Neuronal stem cell (in vitro differentiated cells): ENCODE measurements at regions not wholly inside any gene's neighbourhood (a gene's known extent, or its start where the extent isn't known, plus 50 kb on each side); places are given as distances from the start of the nearest gene placed in this dataset.

Experiments
- DNase-seq: peaks from one replicate; pipeline ENCODE4 v3.0.0-alpha.2; 2013; ENCODE audit warnings: low spot score
- H2AFZ ChIP-seq: one replicate; pipeline ENCODE4 v1.6.1; 2013; ENCODE audit warnings: mild to moderate bottlenecking, low read length, inconsistent platforms
- H2AK5ac ChIP-seq: 2 replicates; pipeline ENCODE4 v1.6.1; 2013; ENCODE audit warnings: low read depth, mild to moderate bottlenecking, inconsistent platforms, low read length, moderate library complexity, mixed read lengths
- H2BK120ac ChIP-seq: 2 replicates; pipeline ENCODE4 v1.6.1; 2013; ENCODE audit warnings: low read depth, mild to moderate bottlenecking, inconsistent platforms, low read length, moderate library complexity, mixed read lengths
- H2BK12ac ChIP-seq: one replicate; pipeline ENCODE4 v1.6.1; 2013; ENCODE audit warnings: low read length, inconsistent platforms
- H2BK15ac ChIP-seq: 2 replicates; pipeline ENCODE4 v1.6.1; 2013; ENCODE audit warnings: mild to moderate bottlenecking, low read length, inconsistent platforms, mixed read lengths
- H2BK5ac ChIP-seq: one replicate; pipeline ENCODE4 v1.6.1; 2013; ENCODE audit warnings: inconsistent platforms, mild to moderate bottlenecking, low read length, moderate library complexity
- H3K14ac ChIP-seq: one replicate; pipeline ENCODE4 v1.6.1; 2013; ENCODE audit warnings: low read length, inconsistent platforms
- H3K18ac ChIP-seq: 2 replicates; pipeline ENCODE4 v1.6.1; 2013; ENCODE audit warnings: low read length, inconsistent platforms
- H3K23ac ChIP-seq: 2 replicates; pipeline ENCODE4 v1.6.1; 2013; ENCODE audit warnings: low read depth, mild to moderate bottlenecking, mixed read lengths, low read length, inconsistent platforms; ENCODE audit not compliant: poor library complexity
- H3K27ac ChIP-seq: replicated peaks from 3 replicates; pipeline ENCODE4 v1.5.1; 2013; ENCODE audit warnings: low read length, inconsistent platforms
- H3K27me3 ChIP-seq, 3 experiments: 2 replicates each; pipeline ENCODE4 v1.6.1; 2013; ENCODE audit warnings: low read length in 3 of 3, mild to moderate bottlenecking in 2 of 3, inconsistent platforms in 1 of 3, low read depth in 1 of 3, mixed read lengths in 1 of 3, moderate library complexity in 1 of 3; ENCODE audit not compliant: control insufficient read depth in 3 of 3, insufficient read depth in 3 of 3
- H3K36me3 ChIP-seq, 2 donors: replicated peaks in 1 of 2; 2 replicates each; pipeline ENCODE4 v1.6.1; 2013; ENCODE audit warnings: low read length in 2 of 2; ENCODE audit not compliant: control insufficient read depth in 2 of 2, insufficient read depth in 2 of 2
- H3K4ac ChIP-seq: 2 replicates; pipeline ENCODE4 v1.6.1; 2013; ENCODE audit warnings: inconsistent platforms, mild to moderate bottlenecking, low read length, moderate library complexity
- H3K4me1 ChIP-seq, 2 donors: 1 replicate in 1 of 2; 2 replicates in 1 of 2; pipeline ENCODE4 v1.6.1; 2013; ENCODE audit warnings: low read length in 2 of 2, low read depth in 1 of 2; ENCODE audit not compliant: control insufficient read depth in 2 of 2, insufficient read depth in 1 of 2
- H3K4me2 ChIP-seq: one replicate; pipeline ENCODE4 v1.6.1; 2013; ENCODE audit warnings: mild to moderate bottlenecking, low read length, inconsistent platforms; ENCODE audit not compliant: insufficient read depth, poor library complexity, severe bottlenecking
- H3K4me3 ChIP-seq, 2 donors: 2 replicates each; pipeline ENCODE4 v1.5.1; 2013; ENCODE audit warnings: low read length in 2 of 2, mild to moderate bottlenecking in 2 of 2, inconsistent platforms in 1 of 2, moderate library complexity in 1 of 2
- H3K79me1 ChIP-seq: one replicate; pipeline ENCODE4 v1.6.1; 2013; ENCODE audit warnings: low read depth, mild to moderate bottlenecking, inconsistent platforms, low read length, moderate library complexity
- H3K9ac ChIP-seq: one replicate; pipeline ENCODE4 v1.6.1; 2013; ENCODE audit warnings: mild to moderate bottlenecking, low read depth, low read length, inconsistent platforms; ENCODE audit not compliant: poor library complexity
- H3K9me3 ChIP-seq, 2 donors: replicated peaks in 1 of 2; 2 replicates each; pipeline versions ENCODE3 to v1.6.1; 2013; ENCODE audit warnings: low read length in 2 of 2, mild to moderate bottlenecking in 2 of 2, inconsistent platforms in 1 of 2, low read depth in 1 of 2, mixed read lengths in 1 of 2, moderate library complexity in 1 of 2; ENCODE audit not compliant: control insufficient read depth in 2 of 2, insufficient read depth in 1 of 2
- H4K8ac ChIP-seq: one replicate; pipeline ENCODE4 v1.6.1; 2013; ENCODE audit warnings: low read depth, mild to moderate bottlenecking, inconsistent platforms, low read length, moderate library complexity
- H4K91ac ChIP-seq: one replicate; pipeline ENCODE4 v1.6.1; 2013; ENCODE audit warnings: low read length, low read depth, mild to moderate bottlenecking, inconsistent platforms; ENCODE audit not compliant: poor library complexity
- WGBS, 2 donors: extraction: QIAGEN DNeasy Blood & Tissue Kit; methylation state at CpG; one replicate each; pipeline ENCODE4 v1.1.7; 2013; ENCODE audit warnings: missing lambda C conversion rate in 2 of 2, mixed read lengths in 1 of 2; ENCODE audit not compliant: insufficient read length in 2 of 2, insufficient replicate concordance in 1 of 2; ENCODE audit errors: extremely low coverage in 2 of 2; 5-methylcytosine and 5-hydroxymethylcytosine counted together

DNA sequence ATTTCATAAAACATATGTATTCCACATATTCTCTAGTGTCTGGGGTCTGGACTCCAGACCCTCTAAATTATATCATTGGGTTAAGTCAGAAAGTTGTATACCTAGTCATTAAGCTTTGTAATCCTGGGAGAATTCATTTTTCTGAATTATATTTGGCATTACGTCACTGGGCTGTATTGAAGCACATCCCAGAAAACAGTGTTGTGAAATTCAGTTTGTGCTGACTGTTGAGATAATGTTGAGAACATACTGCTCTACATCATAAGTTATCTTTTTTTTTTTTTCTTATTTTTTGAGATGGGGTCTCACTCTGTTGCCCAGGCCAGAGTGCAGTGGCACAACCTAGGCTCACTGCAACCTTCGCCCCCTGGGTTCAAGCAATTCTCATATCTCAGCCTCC is 153.1 kb upstream of the STT3B start:
- H4K91ac ChIP-seq = no peak overlapping the region
- no peak overlapping the region for H2BK15ac ChIP-seq

DNA sequence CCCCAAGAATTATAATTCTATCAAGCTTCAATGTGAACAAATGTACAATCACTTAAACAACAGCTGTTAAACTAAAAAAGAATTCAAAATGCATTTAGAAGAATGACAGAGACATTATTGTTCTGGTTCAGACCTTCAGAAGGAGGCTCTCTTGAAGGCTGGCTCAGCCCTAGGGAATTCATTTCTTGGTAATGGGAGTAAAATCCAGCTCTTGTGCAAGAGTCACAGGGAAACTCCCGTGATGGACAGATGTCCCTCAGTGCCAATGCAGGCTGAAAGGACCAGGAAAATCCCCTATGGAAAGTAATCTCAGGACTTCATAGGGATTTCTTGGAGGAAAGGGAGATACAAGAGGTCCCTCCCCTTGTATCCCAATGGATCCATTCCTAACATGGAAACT is 149.9 kb upstream of the STT3B start:
- H3K4me2 ChIP-seq = no peak overlapping the region
- H2BK12ac ChIP-seq = no peak overlapping the region
- no peak overlapping the region for H2BK120ac ChIP-seq
- H3K9ac ChIP-seq = no peak overlapping the region
- no CpG with 5 or more reads among the region's 1 CpG for WGBS, 2 donors
- no peaks in the 10 kb centered on the region for H3K79me1 ChIP-seq
- H3K14ac ChIP-seq = no peak overlapping the region
- no peak overlapping the region for H2BK5ac ChIP-seq
- no peak overlapping the region for H3K23ac ChIP-seq
- no peak for DNase-seq
- H2AK5ac ChIP-seq = no peak overlapping the region
- no peak overlapping the region for H3K18ac ChIP-seq
- H3K9me3 ChIP-seq = no peaks in the 10 kb centered on the region
- no peak overlapping the region for H3K4ac ChIP-seq
- H3K4me3 ChIP-seq = no peak overlapping the region
- H2BK15ac ChIP-seq = no peak overlapping the region
- H3K27ac ChIP-seq = no peak overlapping the region
- H2AFZ ChIP-seq = no peak overlapping the region
- no peaks in the 10 kb centered on the region for H3K36me3 ChIP-seq
- no peaks in the 10 kb centered on the region for H3K4me1 ChIP-seq
- no peak overlapping the region for H4K8ac ChIP-seq
- H4K91ac ChIP-seq = no peak overlapping the region
- H3K27me3 ChIP-seq = no peaks in the 10 kb centered on the region

More for the DNA sequence above, 153.1 kb upstream of the STT3B start:
- Histone ChIP-seq H3K27ac (no peak overlapping the region), H2AK5ac (no peak overlapping the region), H3K79me1 (no peaks in the 10 kb centered on the region), H3K4me2 (no peak overlapping the region), H3K4ac (no peak overlapping the region), H3K18ac (no peak overlapping the region), H3K9me3 (no peaks in the 10 kb centered on the region), H4K8ac (no peak overlapping the region), H3K14ac (no peak overlapping the region), H2AFZ (no peak overlapping the region), H2BK120ac (no peak overlapping the region), H3K27me3 (no peaks in the 10 kb centered on the region), H3K36me3 (no peaks in the 10 kb centered on the region), H3K4me3 (no peak overlapping the region), H2BK12ac (no peak overlapping the region), H3K23ac (no peak overlapping the region), H3K9ac (no peak overlapping the region), H3K4me1 (no peaks in the 10 kb centered on the region), H2BK5ac (no peak overlapping the region)
- no peak for DNase-seq
- no CpG with 5 or more reads among the region's 2 CpGs for WGBS, 2 donors

DNA sequence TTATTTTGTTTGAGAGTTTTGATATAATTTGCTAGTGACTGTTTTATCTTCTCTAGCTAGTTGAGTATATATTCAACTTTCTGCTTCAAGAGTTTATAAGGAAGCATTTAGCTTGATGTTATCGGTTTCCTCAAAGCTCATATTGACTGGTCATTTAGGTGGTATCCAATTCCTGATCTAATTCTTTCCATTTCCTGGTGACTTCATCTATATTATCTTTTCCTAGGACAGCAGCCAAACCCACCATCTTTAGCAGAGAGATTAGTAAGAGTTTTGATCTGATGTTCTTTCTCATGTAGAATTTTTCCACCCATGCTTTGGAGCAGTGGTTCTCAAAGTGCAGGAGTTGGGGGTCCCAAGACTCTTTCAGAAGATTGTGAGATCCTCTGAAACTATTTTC is 148.6 kb upstream of the STT3B start:
- Histone ChIP-seq H3K36me3 (no peaks in the 10 kb centered on the region), H3K4me1 (no peaks in the 10 kb centered on the region), H3K27ac (no peak overlapping the region), H3K4me3 (no peak overlapping the region), H4K91ac (no peak overlapping the region), H3K9ac (no peak overlapping the region), H2BK5ac (no peak overlapping the region), H2BK120ac (no peak overlapping the region), H2AFZ (no peak overlapping the region), H3K18ac (no peak overlapping the region), H3K27me3 (no peaks in the 10 kb centered on the region), H3K14ac (no peak overlapping the region), H2AK5ac (no peak overlapping the region), H3K9me3 (no peaks in the 10 kb centered on the region), H2BK12ac (no peak overlapping the region), H3K23ac (no peak overlapping the region), H2BK15ac (no peak overlapping the region), H4K8ac (no peak overlapping the region), H3K4ac (no peak overlapping the region), H3K79me1 (no peaks in the 10 kb centered on the region), H3K4me2 (no peak overlapping the region)
- no CpG with 5 or more reads among the region's 1 CpG for WGBS, 2 donors
- no peak for DNase-seq

DNA sequence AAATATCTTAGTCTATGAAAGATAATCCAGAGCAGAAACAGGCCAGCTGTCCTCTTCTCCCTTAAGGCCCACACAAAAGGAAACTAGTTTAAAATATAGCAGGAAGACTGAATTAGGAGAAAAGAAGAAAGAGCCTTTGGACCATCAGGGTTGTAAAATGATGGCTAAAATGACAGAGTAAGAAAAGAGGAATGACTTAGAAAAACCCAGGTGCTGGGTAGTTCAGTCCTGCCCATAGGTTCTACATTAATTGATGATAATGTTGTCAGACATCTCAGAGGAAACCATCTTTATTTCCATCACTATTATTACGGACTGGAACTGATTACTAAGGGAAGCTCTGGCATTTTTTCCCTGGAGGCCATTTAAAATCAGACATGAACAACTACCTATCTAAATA is 142.8 kb upstream of the STT3B start:
- H3K4me2 ChIP-seq = no peak overlapping the region
- no peaks in the 10 kb centered on the region for H3K79me1 ChIP-seq
- peaks cover 8 to 10% of the 10 kb centered on the region in 2 donors for H3K4me1 ChIP-seq
- DNase-seq = no peak
- H3K27ac ChIP-seq = no peak overlapping the region
- H4K91ac ChIP-seq = no peak overlapping the region
- H3K27me3 ChIP-seq = no peaks in the 10 kb centered on the region
- H4K8ac ChIP-seq = no peak overlapping the region
- H2BK120ac ChIP-seq = no peak overlapping the region
- no peaks in the 10 kb centered on the region for H3K36me3 ChIP-seq
- H3K18ac ChIP-seq = no peak overlapping the region
- H2BK5ac ChIP-seq = no peak overlapping the region
- no peak overlapping the region for H3K4me3 ChIP-seq
- no peak overlapping the region for H2AFZ ChIP-seq
- H2BK15ac ChIP-seq = no peak overlapping the region
- no peak overlapping the region for H3K14ac ChIP-seq
- WGBS, 2 donors = no CpG with 5 or more reads among the region's 1 CpG
- no peaks in the 10 kb centered on the region for H3K9me3 ChIP-seq
- no peak overlapping the region for H3K23ac ChIP-seq
- no peak overlapping the region for H3K4ac ChIP-seq
- no peak overlapping the region for H2AK5ac ChIP-seq
- no peak overlapping the region for H3K9ac ChIP-seq
- H2BK12ac ChIP-seq = no peak overlapping the region
